Globus pallidus (tissue), 1 donor: ENCODE measurements at regions not wholly inside any gene's neighbourhood (a gene's known extent, or its start where the extent isn't known, plus 50 kb on each side); places are given as distances from the start of the nearest gene placed in this dataset.
"Not testable (repeated sequence)": the region's sequence is repeated elsewhere in the genome, so short reads cannot be mapped to it uniquely, and the experiment has no call there.

ENCODE experiments used
- DNase-seq: peaks from one replicate; pipeline ENCODE4 v3.0.0-alpha.2; 2015; ENCODE audit warnings: low spot score

DNA sequence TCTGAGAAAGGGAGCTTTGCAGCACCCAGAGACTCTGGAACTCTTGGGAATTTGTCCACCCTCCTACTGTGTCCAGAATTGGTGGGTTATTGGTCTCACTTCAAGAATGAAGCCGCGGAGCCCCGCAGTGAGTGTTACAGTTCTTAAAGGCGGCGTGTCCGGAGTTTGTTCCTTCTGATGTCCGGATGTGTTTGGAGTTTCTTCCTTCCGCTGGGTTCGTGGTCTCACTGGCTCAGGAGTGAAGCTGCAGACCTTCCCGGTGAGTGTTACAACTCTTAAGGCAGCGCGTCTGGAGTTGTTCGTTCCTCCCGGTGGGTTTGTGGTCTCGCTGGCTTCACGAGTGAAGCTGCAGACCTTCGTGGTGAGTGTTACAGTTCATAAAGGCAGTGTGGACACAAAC, 824.7 kb downstream of the LRRTM4 start:
- DNase-seq = not testable (repeated sequence)

- DNase-seq = no peak
These were observed 829.3 kb downstream of the LRRTM4 start for GRCh38 chr2:76692908-76693307.

DNA sequence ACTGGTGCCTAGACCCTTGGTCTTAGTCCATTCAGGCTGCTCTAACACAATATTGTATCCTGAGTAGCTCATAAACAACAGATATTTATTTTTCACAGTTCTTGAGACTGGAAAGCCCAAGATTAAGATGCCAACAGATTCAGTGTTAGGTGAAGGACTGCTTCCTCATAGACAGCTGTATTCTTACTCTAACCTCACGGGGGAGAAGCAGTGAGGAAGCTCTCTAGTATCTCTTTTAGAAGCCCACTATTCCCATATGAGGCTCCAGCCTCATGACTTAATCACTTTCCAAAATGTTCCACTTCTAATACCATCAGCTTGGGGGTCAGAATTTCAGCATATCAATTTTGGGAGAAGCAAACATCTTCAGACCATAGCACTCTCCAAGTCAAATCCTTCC, 833.4 kb downstream of the LRRTM4 start:
- no peak for DNase-seq

DNA sequence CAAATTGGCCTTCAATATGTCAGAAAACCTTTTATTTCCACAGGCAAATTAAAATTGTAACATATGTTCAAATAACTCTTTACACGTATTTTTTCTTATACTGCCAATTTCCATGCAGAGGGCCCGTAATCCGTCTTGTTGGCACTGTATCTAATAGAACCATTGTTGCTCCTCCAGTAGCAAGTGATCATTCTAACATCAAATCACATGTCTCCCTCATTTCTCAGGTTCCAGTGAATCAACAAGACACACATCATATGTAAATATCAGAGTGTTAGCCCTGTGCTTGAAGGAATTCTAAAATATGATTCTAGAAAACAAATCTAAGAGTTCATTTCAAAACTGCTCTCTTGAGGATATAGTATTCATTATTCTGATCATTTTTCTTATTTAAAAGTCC, 834.3 kb downstream of the LRRTM4 start:
- no peak for DNase-seq

- DNase-seq = no peak
These were observed 837.4 kb downstream of the LRRTM4 start for GRCh38 chr2:76684756-76685155.

DNA sequence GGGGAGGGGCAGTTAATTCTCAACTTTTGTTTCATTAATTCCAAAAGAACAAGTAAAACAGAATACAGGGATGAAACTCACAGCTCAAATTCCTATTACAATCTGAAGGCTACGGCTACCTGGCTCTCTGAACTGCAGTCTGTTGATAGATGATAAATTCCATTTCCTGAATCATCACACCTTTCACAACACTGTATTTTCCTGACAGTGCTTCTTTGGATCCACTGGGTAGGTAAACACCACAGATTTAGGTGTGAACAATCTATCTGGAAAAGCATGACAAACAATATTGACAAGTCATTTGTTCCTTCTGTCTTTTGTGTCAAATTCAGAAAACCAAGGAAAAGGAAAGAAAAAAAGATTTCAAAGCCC, 843.2 kb downstream of the LRRTM4 start:
- DNase-seq = no peak

- DNase-seq = peak; percentile 8
These were observed 843.7 kb downstream of the LRRTM4 start for GRCh38 chr2:76678383-76679024.

DNA sequence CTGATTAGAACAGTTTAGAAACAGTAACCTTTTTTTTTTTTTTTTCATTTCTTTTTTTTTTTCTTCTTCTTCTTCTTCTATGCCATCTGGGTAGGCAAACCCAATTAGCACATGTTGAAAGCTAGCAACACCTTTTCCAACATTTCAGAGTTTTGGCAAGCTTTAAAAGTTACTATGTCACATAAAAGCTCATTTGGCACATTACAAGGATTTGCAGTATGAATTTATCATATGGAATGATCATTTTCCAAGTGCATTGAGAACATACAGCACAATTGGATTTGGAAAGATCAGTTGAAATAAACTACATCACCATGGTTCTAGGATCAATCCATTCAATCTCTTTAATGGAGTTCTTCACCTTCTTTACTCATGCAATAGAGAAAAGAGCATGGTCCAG, 847.0 kb downstream of the LRRTM4 start:
- DNase-seq = no peak

DNA sequence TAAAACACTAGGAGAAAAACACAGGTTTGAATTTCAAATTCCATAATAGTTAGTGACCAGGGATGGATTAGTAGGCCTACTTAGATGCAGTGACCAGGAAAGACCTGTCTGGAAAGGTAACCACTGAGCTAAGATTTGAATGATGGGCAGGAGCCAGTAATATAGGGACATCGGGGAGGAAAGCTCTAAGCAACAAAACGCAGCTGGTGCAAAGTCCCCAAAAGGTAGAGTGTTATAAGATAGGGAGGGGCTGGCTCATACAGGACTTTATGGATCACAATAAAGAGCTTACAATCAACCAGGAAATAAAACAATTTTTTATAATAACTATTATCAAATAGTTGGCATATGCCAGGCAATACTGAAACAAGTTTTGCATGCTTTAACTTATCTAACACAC, 849.4 kb downstream of the LRRTM4 start:
- no peak for DNase-seq

DNA sequence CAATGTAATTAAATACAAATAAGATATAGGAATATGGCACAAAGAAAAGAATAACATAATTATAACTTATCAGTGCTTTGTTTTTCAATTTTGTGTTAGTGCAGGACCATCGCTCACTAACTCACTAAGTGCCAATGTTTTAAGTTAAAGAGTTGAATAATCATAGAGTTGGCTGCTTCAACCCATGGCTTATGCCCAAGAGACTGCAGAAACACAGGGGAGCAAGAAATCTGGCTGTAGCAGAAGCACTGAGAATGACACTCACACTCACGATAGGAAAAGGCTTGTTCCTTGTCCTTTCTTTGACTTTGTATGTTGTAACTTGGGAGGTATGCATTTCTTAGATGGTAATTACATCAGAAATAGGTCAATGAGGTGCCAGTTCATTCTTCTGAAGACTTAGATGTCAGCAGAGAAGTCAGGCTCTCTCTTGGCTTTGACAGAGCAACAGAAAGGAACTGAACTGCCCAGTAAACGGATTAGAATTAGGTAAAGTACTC, 852.2 kb downstream of the LRRTM4 start:
- DNase-seq = no peak

GRCh38 chr2:76668279-76668678, 853.9 kb downstream of the LRRTM4 start:
- DNase-seq = no peak

DNA sequence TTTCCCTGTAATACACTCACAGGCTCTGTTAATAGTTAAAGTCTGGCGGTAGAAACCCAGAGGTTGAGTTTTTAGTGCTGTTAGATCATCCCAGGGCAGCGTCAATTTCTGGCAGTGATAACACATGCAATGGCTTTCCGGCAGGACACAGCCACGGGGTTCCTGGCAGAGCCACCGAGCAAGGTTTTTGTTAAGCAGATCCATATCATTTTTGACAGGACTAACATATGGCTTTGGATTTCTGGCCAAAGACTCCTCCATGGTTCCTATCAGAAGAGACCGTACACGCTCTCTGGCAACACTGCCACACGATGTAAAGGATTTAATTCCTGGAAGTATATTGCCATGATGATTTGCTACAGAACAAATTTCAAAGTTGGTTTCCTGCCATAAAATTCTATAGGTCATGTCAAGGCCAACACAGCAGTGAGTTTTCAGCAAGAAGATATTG, 854.3 kb downstream of the LRRTM4 start:
- no peak for DNase-seq

- DNase-seq = no peak
These were observed 880.0 kb downstream of the LRRTM4 start for GRCh38 chr2:76642129-76642528.

DNA sequence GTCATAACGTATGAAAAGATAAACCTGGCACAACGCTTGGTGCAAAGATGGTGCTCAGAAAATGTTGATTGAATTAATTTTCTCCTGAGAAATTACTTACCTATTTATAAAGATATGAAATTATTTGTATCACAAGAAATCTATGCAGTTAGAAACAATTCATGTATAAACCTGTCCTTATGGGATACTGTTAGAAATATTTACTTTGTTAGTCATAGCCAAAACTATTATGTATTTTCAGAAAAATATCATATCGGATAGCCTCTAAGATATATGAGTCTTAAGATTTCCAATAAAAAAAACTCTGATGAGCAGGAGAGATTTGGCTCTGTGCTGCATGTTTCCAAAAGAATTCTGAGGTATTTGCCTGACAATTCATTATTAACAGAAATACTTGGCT, 880.7 kb downstream of the LRRTM4 start:
- DNase-seq = no peak

DNA sequence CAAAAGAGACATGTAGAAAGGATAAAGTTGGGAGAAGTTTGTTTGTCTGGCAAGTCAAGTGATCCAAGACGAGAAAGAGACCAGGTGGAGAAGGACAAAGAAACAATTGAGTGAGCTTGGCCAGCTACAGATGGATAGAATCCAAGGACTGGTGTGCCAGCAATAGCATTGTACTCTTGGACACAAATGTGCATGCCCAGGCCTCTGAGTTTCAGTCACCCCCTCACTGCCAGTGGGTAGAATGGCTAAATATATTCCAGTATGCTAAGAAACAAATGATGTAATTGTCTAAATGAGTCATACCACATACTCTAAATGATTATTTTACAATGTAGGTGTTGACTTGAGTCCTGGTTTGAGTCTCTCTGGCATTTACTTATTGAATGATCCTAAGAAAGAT, 881.3 kb downstream of the LRRTM4 start:
- peak; percentile 79 for DNase-seq

- DNase-seq = no peak
These were observed 883.0 kb downstream of the LRRTM4 start for GRCh38 chr2:76639171-76639680.

- DNase-seq = no peak
These were observed 888.8 kb downstream of the LRRTM4 start for GRCh38 chr2:76633276-76633921.

GRCh38 chr2:76625101-76625500, 897.1 kb downstream of the LRRTM4 start:
- DNase-seq = no peak

DNA sequence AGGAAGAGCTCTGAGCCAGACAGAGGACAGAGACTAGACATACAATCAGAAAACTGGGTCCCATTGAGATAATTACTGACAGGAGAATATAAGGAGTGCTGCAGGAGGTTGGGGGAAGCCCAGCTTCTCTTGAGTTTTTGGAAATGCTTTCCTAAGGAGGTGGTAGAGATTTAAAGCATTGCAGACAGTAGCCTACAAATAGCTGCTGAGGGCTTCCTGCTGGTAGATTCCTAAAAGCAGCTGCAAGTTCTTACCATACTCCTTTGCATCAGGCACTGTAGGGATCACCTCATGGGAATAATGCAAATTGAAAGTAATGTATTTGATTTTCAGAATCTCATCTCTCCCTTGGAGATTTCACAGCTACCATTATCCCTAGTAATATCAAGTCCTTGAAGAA, 902.6 kb upstream of the GCFC2 start:
- DNase-seq = no peak

GRCh38 chr2:76612764-76613163, 902.0 kb upstream of the GCFC2 start:
- DNase-seq = no peak

- DNase-seq = no peak
These were observed 899.7 kb upstream of the GCFC2 start for GRCh38 chr2:76610451-76610850.

DNA sequence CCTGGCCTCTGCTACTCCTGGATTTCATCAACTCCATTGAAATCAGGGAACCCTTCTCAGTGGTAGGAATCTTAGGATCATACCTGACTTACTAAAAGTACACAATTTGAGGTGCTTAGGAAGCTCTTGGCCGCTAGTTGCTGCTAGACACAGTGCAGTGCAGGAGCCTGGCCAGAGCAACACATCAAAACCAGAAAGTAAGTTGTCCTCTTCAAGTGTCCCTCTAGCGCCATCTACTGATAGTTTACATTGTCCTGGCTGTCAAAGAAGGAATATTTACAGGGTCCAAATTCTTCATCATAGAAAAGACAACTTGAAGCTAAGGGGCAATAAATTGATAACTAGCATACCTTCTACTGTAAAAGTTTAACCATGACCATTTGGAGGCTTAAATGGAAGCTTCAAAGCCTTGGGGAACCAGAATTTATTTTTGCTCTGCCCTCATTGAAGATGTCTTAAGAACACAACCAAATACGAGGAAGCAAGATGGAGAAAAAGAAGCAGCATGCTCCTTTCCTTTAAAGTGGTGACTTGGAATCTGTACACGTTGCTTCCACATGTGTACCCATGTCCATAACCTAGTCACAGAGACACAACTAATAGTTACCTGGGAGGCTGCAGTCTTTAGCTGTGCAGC, 889.1 kb upstream of the GCFC2 start:
- peak; percentile 82 for DNase-seq

DNA sequence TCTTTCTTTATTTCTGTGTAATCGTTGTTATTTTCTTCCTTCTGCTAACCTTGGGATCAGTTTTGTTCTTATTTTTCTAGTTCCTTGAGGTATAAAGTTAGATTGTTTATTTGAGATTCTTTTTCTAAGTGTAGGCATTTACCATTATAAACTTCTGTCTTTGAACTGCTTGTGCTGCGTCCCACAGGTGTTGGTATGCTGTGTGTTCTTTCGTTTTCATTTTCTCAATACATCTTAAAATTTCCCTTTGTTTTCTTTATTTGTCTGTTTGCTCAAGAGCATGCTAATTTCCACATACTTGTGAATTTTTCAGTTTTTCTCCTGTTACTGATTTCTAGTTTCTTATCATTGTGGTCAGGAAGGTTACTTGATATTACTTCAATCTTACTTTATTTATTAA, 873.8 kb upstream of the GCFC2 start:
- no peak for DNase-seq
